MM.1S (cell line): ENCODE measurements at regions not wholly inside any gene's neighbourhood (a gene's known extent, or its start where the extent isn't known, plus 50 kb on each side); places are given as distances from the start of the nearest gene placed in this dataset.

Source experiments
- EZH2 ChIP-seq: fragments of 300-600 bp; sonication (generic); optimal IDR thresholded peaks from 2 replicates; pipeline ENCODE3; 2017; ENCODE audit warnings: low read depth, mild to moderate bottlenecking, antibody characterized with exemption, low read length, mixed read lengths
- EZH2phosphoT487 ChIP-seq: fragments of 300-600 bp; sonication (generic); IDR thresholded peaks from 2 replicates; pipeline ENCODE4 v1.6.1; 2018; ENCODE audit warnings: antibody characterized with exemption, low read length
- TF ChIP-seq, protein P1 (sequence below): fragments of 300-600 bp; sonication (generic); IDR thresholded peaks from 2 replicates; pipeline ENCODE4 v1.5.1; 2016; ENCODE audit warnings: antibody characterized with exemption, low read length, mixed read lengths

DNA sequence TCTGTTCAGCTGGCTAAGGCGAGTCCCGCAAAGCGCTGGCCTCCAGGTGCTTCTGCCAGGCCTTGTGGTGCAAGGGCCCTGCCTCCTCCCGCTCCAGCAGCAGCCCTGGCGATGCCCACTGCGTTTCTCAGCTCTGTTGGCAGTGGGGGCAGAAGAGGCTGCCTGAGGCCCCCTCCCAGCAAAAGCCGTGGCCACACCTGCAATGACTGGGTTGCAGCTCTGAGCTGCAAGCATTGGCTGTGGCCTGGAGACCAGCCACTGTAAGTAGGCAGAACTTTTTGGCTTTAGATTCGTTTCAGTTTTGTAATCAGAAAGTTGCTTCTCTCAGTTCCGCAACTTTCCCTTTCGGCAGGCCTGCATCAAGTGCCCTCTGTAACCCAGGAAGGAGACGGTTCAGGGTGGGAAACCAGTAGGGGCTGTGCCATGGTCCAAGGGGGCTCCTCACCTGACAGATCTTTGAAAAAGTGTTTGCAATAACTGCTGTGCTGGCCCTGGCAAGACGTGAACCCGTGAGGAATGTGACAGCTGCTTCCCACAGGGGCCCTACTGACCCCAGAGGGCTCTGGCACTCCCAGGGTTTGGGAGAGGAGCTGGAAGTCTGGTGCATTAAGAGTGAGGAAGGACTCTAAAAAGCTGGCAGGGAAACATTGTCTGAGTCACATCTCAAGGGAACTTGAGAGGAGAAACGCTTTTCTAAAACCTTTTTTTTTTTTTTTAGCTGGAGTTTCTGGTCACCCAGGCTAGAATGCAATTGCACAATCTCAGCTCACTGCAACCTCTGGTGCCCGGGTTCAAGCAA, 54.5 kb upstream of the MAX start:
- TF ChIP-seq, protein P1, sequence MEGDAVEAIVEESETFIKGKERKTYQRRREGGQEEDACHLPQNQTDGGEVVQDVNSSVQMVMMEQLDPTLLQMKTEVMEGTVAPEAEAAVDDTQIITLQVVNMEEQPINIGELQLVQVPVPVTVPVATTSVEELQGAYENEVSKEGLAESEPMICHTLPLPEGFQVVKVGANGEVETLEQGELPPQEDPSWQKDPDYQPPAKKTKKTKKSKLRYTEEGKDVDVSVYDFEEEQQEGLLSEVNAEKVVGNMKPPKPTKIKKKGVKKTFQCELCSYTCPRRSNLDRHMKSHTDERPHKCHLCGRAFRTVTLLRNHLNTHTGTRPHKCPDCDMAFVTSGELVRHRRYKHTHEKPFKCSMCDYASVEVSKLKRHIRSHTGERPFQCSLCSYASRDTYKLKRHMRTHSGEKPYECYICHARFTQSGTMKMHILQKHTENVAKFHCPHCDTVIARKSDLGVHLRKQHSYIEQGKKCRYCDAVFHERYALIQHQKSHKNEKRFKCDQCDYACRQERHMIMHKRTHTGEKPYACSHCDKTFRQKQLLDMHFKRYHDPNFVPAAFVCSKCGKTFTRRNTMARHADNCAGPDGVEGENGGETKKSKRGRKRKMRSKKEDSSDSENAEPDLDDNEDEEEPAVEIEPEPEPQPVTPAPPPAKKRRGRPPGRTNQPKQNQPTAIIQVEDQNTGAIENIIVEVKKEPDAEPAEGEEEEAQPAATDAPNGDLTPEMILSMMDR, result no peak
- no peak for TF ChIP-seq EZH2
- no peak for TF ChIP-seq EZH2phosphoT487
